ENCODE measurements at regions not wholly inside any gene's neighbourhood (a gene's known extent, or its start where the extent isn't known, plus 50 kb on each side); places are given as distances from the start of the nearest gene placed in this dataset.

DNA sequence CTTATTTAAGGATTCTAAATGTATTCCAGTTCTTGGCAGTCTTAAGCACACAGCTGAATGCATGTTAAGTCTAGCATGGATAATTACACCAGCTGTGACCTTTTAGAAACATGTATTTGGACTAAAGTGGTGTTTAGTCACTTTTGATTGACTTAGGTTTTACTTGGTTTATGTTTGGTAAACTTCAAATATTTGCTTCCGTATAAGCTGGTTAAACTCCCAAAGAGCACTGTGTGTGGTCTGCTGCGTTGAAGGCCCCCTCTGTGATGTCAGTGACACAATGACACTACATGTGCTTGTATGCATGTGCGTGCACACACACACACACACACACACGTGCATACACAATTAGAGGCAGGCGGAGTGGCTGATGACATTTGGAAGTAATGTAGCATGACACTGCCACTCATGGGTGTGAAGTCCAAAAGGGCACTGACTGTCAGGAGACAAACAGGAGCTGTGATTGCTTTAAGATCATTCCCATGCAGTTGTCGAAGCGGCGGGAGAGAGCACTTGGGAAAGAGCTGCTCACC, 156.1 kb upstream of the CDH13 start (continued):
- TF ChIP-seq XRCC5 (optimal IDR thresholded peaks at IDR 0.05; ENCODE audit: low read length), result no peak
- TF ChIP-seq, protein P1, sequence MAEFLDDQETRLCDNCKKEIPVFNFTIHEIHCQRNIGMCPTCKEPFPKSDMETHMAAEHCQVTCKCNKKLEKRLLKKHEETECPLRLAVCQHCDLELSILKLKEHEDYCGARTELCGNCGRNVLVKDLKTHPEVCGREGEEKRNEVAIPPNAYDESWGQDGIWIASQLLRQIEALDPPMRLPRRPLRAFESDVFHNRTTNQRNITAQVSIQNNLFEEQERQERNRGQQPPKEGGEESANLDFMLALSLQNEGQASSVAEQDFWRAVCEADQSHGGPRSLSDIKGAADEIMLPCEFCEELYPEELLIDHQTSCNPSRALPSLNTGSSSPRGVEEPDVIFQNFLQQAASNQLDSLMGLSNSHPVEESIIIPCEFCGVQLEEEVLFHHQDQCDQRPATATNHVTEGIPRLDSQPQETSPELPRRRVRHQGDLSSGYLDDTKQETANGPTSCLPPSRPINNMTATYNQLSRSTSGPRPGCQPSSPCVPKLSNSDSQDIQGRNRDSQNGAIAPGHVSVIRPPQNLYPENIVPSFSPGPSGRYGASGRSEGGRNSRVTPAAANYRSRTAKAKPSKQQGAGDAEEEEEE (CRISPR knock-in tag; IDR thresholded peaks at IDR 0.05; ENCODE audit: borderline replicate concordance), result no peak
- TF ChIP-seq RFX1 (IDR thresholded peaks at IDR 0.05), result no peak
- TF ChIP-seq ZNF3 (CRISPR knock-in tag; IDR thresholded peaks at IDR 0.05), result peak; percentile 68; the same call in 1 of the 2 replicates
- no peak for TF ChIP-seq KLF16 (CRISPR knock-in tag; IDR thresholded peaks at IDR 0.05)
- no peak for TF ChIP-seq MATR3 (CRISPR knock-in tag; IDR thresholded peaks at IDR 0.05)
- no peak for TF ChIP-seq BCL6 (CRISPR knock-in tag; IDR thresholded peaks at IDR 0.05)
- no peak for TF ChIP-seq FOXJ3 (CRISPR knock-in tag; IDR thresholded peaks at IDR 0.05; ENCODE audit: borderline replicate concordance)
- TF ChIP-seq HES4 (CRISPR knock-in tag; IDR thresholded peaks at IDR 0.05; ENCODE audit: borderline replicate concordance), result no peak
- TF ChIP-seq SIN3B (IDR thresholded peaks at IDR 0.05; ENCODE audit: low read length), result no peak
- no peak for TF ChIP-seq POLR2G (IDR thresholded peaks at IDR 0.05; ENCODE audit: low read depth, low read length)
- TF ChIP-seq ATF7 (IDR thresholded peaks at IDR 0.05), result no peak
- TF ChIP-seq ATF7 (CRISPR knock-in tag; IDR thresholded peaks at IDR 0.05), result no peak
- TF ChIP-seq AGO1 (IDR thresholded peaks at IDR 0.05; ENCODE audit: low read depth, low read length, poor library complexity, severe bottlenecking), result no peak
- no peak for TF ChIP-seq ZKSCAN1 (IDR thresholded peaks at IDR 0.05; ENCODE audit: low read length)
- TF ChIP-seq, protein P2, sequence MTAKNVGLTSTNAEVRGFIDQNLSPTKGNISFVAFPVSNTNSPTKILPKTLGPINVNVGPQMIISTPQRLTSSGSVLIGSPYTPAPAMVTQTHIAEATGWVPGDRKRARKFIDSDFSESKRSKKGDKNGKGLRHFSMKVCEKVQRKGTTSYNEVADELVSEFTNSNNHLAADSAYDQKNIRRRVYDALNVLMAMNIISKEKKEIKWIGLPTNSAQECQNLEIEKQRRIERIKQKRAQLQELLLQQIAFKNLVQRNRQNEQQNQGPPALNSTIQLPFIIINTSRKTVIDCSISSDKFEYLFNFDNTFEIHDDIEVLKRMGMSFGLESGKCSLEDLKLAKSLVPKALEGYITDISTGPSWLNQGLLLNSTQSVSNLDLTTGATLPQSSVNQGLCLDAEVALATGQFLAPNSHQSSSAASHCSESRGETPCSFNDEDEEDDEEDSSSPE (CRISPR knock-in tag; IDR thresholded peaks at IDR 0.05), result no peak
- TF ChIP-seq, protein P3, sequence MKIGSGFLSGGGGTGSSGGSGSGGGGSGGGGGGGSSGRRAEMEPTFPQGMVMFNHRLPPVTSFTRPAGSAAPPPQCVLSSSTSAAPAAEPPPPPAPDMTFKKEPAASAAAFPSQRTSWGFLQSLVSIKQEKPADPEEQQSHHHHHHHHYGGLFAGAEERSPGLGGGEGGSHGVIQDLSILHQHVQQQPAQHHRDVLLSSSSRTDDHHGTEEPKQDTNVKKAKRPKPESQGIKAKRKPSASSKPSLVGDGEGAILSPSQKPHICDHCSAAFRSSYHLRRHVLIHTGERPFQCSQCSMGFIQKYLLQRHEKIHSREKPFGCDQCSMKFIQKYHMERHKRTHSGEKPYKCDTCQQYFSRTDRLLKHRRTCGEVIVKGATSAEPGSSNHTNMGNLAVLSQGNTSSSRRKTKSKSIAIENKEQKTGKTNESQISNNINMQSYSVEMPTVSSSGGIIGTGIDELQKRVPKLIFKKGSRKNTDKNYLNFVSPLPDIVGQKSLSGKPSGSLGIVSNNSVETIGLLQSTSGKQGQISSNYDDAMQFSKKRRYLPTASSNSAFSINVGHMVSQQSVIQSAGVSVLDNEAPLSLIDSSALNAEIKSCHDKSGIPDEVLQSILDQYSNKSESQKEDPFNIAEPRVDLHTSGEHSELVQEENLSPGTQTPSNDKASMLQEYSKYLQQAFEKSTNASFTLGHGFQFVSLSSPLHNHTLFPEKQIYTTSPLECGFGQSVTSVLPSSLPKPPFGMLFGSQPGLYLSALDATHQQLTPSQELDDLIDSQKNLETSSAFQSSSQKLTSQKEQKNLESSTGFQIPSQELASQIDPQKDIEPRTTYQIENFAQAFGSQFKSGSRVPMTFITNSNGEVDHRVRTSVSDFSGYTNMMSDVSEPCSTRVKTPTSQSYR (CRISPR knock-in tag; IDR thresholded peaks at IDR 0.05; ENCODE audit: borderline replicate concordance), result no peak
- TF ChIP-seq EZH2 (conservative IDR thresholded peaks at IDR 0.05; ENCODE audit: low read depth, low read length), result no peak
- TF ChIP-seq HNF4G (IDR thresholded peaks at IDR 0.05; ENCODE audit: borderline replicate concordance, low read depth, low read length), result no peak
- 0 out of 2 replicates have a peak, but pooled peaks have one; percentile 41 for TF ChIP-seq HNF4G (CRISPR knock-in tag; IDR thresholded peaks at IDR 0.05; ENCODE audit: borderline replicate concordance, low read depth)
- TF ChIP-seq ZMYM3 (CRISPR knock-in tag; IDR thresholded peaks at IDR 0.05), result 0 out of 2 replicates have a peak, but pooled peaks have one; percentile 12
- no peak for TF ChIP-seq ZNF160 (CRISPR knock-in tag; IDR thresholded peaks at IDR 0.05)
- TF ChIP-seq ELF1 (CRISPR knock-in tag; IDR thresholded peaks at IDR 0.05), result no peak
- TF ChIP-seq NCOR1 (IDR thresholded peaks at IDR 0.05; ENCODE audit: borderline replicate concordance, low read length), result no peak
- TF ChIP-seq ZFP36L1 (CRISPR knock-in tag; IDR thresholded peaks at IDR 0.05), result 0 out of 2 replicates have a peak, but pooled peaks have one; percentile 27
- 0 out of 2 replicates have a peak, but pooled peaks have one; percentile 34 for TF ChIP-seq ZNF441 (CRISPR knock-in tag; IDR thresholded peaks at IDR 0.05; ENCODE audit: borderline replicate concordance)
- no peak for TF ChIP-seq NCOA5 (CRISPR knock-in tag; IDR thresholded peaks at IDR 0.05)
- TF ChIP-seq ARNT (IDR thresholded peaks at IDR 0.05), result no peak
